Liver (tissue), 8 donors: ENCODE measurements at regions not wholly inside any gene's neighbourhood (a gene's known extent, or its start where the extent isn't known, plus 50 kb on each side); places are given as distances from the start of the nearest gene placed in this dataset.
A peak's percentile ranks its signal among the peaks of the same experiment; 100 is the strongest.

ENCODE experiments used
- DNase-seq: peaks from one replicate; pipeline ENCODE4 v3.0.0-alpha.2; 2017; ENCODE audit warnings: low spot score
- H3K27ac ChIP-seq, 2 donors: one replicate each; pipeline ENCODE4 v1.7.0; 2013; ENCODE audit warnings: inconsistent platforms in 2 of 2, low read length in 2 of 2, control low read depth in 1 of 2, low read depth in 1 of 2, mild to moderate bottlenecking in 1 of 2
- H3K27me3 ChIP-seq, 4 donors: one replicate each; pipeline versions ENCODE4 v1.6.1 to v1.7.0; 2013; ENCODE audit warnings: low read length in 3 of 4, inconsistent platforms in 1 of 4, mild to moderate bottlenecking in 1 of 4, moderate library complexity in 1 of 4; ENCODE audit not compliant: control insufficient read depth in 4 of 4, insufficient read depth in 4 of 4
- H3K36me3 ChIP-seq, 4 donors: one replicate each; pipeline versions ENCODE4 v1.6.1 to v1.7.0; 2013; ENCODE audit warnings: low read length in 3 of 4, mild to moderate bottlenecking in 3 of 4, low read depth in 1 of 4, moderate library complexity in 1 of 4; ENCODE audit not compliant: control insufficient read depth in 4 of 4, insufficient read depth in 3 of 4
- H3K4me1 ChIP-seq, 4 donors: one replicate each; pipeline versions ENCODE4 v1.6.1 to v1.7.0; 2013; ENCODE audit warnings: low read length in 3 of 4, mild to moderate bottlenecking in 3 of 4, moderate library complexity in 1 of 4; ENCODE audit not compliant: control insufficient read depth in 4 of 4, insufficient read depth in 4 of 4
- H3K4me3 ChIP-seq, 3 donors: one replicate each; pipeline versions ENCODE4 v1.6.1 to v1.7.0; 2013; ENCODE audit warnings: low read length in 3 of 3, control low read depth in 1 of 3, low read depth in 1 of 3, mild to moderate bottlenecking in 1 of 3
- H3K9ac ChIP-seq, 2 donors: one replicate each; pipeline ENCODE4 v1.7.0; 2013; ENCODE audit warnings: low read length in 2 of 2, mild to moderate bottlenecking in 2 of 2, moderate library complexity in 2 of 2, control low read depth in 1 of 2, low read depth in 1 of 2
- H3K9me3 ChIP-seq, 4 donors: one replicate each; pipeline versions ENCODE4 v1.6.1 to v1.7.0; 2013; ENCODE audit warnings: low read length in 3 of 4; ENCODE audit not compliant: control insufficient read depth in 4 of 4
- EGR1 ChIP-seq, 2 donors: IDR thresholded peaks; 2 replicates each; pipeline ENCODE4 v1.6.1; 2016 to 2018; ENCODE audit warnings: antibody characterized with exemption in 2 of 2, low read depth in 2 of 2
- FOXA1 ChIP-seq: IDR thresholded peaks from 2 replicates; pipeline ENCODE4 v1.6.1; 2016; ENCODE audit warnings: antibody characterized with exemption
- FOXA2 ChIP-seq: IDR thresholded peaks from 2 replicates; pipeline ENCODE4 v1.6.1; 2016; ENCODE audit warnings: antibody characterized with exemption
- GABPA ChIP-seq, 2 donors: IDR thresholded peaks in 1 of 2; conservative IDR thresholded peaks in 1 of 2; 2 replicates each; pipeline ENCODE4 v1.6.1; 2016; ENCODE audit warnings: antibody characterized with exemption in 2 of 2, mild to moderate bottlenecking in 1 of 2, moderate library complexity in 1 of 2
- HNF4A ChIP-seq, 2 donors: conservative IDR thresholded peaks; 2 replicates each; pipeline ENCODE4 v1.6.1; 2016; ENCODE audit warnings: antibody characterized with exemption in 2 of 2, mild to moderate bottlenecking in 2 of 2
- HNF4G ChIP-seq: IDR thresholded peaks from 2 replicates; pipeline ENCODE4 v1.6.1; 2016; ENCODE audit warnings: antibody characterized with exemption
- JUND ChIP-seq, 2 donors: IDR thresholded peaks; 2 replicates each; pipeline ENCODE4 v1.6.1; 2016; ENCODE audit warnings: antibody characterized with exemption in 2 of 2
- NR2F2 ChIP-seq: IDR thresholded peaks from 2 replicates; pipeline ENCODE4 v1.6.1; 2016; ENCODE audit warnings: antibody characterized with exemption
- RAD21 ChIP-seq, 2 donors: IDR thresholded peaks; 2 replicates each; pipeline ENCODE4 v1.6.1; 2016; ENCODE audit warnings: antibody characterized with exemption in 2 of 2, mild to moderate bottlenecking in 2 of 2
- RXRA ChIP-seq, 2 donors: IDR thresholded peaks; 2 replicates each; pipeline ENCODE4 v1.6.1; 2017 to 2018; ENCODE audit warnings: antibody characterized with exemption in 2 of 2, mild to moderate bottlenecking in 1 of 2
- SP1 ChIP-seq: IDR thresholded peaks from 2 replicates; pipeline ENCODE4 v1.6.1; 2018; ENCODE audit warnings: antibody characterized with exemption, mild to moderate bottlenecking
- TAF1 ChIP-seq: conservative IDR thresholded peaks from 2 replicates; pipeline ENCODE4 v1.6.1; 2016; ENCODE audit warnings: antibody characterized with exemption, mild to moderate bottlenecking
- YY1 ChIP-seq: IDR thresholded peaks from 2 replicates; pipeline ENCODE4 v1.6.1; 2016; ENCODE audit warnings: antibody characterized with exemption, mild to moderate bottlenecking
- WGBS: extraction: QIAGEN DNeasy Blood & Tissue Kit; methylation state at CpG from one replicate; pipeline ENCODE4 v1.1.7; 2013; 5-methylcytosine and 5-hydroxymethylcytosine counted together
- TF ChIP-seq, protein P1 (sequence below): IDR thresholded peaks from 2 replicates; pipeline ENCODE4 v1.6.1; 2016; ENCODE audit warnings: antibody characterized with exemption, mild to moderate bottlenecking
- TF ChIP-seq, protein P2 (sequence below): IDR thresholded peaks from 2 replicates; pipeline ENCODE4 v1.6.1; 2016; ENCODE audit warnings: antibody characterized with exemption
- TF ChIP-seq, protein P3 (sequence below): fragments of 150-350 bp; IDR thresholded peaks from 2 replicates; pipeline ENCODE4 v1.5.1; 2017; ENCODE audit warnings: improper control_type of control experiment, low read depth, low read length; ENCODE audit not compliant: missing input control
- TF ChIP-seq, protein P4 (sequence below): IDR thresholded peaks from 2 replicates; pipeline ENCODE4 v1.6.1; 2016; ENCODE audit warnings: antibody characterized with exemption
- TF ChIP-seq, protein P5 (sequence below): IDR thresholded peaks from 2 replicates; pipeline ENCODE4 v1.6.1; 2016; ENCODE audit warnings: antibody characterized with exemption
- donor health status: healthy.
- donor health status: healthy.
- donor health status: healthy.
- donor health status: healthy.
- donor health status: healthy.

DNA sequence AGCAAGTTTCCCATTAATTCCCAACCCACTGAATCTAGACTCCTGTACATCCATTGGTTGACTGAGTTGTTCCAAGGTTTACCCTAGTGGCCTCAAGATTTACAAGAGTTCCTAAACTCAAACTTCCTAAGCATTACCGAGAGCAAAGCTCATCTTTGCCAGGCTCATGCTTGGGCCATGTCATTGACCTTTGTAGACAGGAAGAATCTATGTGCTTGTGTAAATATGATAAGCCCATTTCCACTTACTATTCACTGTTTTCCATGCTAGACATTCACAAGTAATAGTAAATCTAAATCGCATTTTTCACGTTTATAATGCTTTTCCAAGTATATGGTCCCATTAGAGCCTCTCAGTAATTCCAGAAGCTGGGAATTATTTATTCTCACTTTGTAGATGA lies 534.5 kb upstream of the CLINT1 start (continued):
- TF ChIP-seq, protein P1, sequence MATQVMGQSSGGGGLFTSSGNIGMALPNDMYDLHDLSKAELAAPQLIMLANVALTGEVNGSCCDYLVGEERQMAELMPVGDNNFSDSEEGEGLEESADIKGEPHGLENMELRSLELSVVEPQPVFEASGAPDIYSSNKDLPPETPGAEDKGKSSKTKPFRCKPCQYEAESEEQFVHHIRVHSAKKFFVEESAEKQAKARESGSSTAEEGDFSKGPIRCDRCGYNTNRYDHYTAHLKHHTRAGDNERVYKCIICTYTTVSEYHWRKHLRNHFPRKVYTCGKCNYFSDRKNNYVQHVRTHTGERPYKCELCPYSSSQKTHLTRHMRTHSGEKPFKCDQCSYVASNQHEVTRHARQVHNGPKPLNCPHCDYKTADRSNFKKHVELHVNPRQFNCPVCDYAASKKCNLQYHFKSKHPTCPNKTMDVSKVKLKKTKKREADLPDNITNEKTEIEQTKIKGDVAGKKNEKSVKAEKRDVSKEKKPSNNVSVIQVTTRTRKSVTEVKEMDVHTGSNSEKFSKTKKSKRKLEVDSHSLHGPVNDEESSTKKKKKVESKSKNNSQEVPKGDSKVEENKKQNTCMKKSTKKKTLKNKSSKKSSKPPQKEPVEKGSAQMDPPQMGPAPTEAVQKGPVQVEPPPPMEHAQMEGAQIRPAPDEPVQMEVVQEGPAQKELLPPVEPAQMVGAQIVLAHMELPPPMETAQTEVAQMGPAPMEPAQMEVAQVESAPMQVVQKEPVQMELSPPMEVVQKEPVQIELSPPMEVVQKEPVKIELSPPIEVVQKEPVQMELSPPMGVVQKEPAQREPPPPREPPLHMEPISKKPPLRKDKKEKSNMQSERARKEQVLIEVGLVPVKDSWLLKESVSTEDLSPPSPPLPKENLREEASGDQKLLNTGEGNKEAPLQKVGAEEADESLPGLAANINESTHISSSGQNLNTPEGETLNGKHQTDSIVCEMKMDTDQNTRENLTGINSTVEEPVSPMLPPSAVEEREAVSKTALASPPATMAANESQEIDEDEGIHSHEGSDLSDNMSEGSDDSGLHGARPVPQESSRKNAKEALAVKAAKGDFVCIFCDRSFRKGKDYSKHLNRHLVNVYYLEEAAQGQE = no peak
- TF ChIP-seq RAD21 (IDR thresholded peaks at IDR 0.05) (peak in 1 of 2 donors; percentile 44), YY1 (no peak), EGR1 (IDR thresholded peaks at IDR 0.05; ENCODE audit: low read depth in 2 of 2) (no peak)
- TF ChIP-seq, protein P2, sequence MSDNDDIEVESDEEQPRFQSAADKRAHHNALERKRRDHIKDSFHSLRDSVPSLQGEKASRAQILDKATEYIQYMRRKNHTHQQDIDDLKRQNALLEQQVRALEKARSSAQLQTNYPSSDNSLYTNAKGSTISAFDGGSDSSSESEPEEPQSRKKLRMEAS = no peak

DNA sequence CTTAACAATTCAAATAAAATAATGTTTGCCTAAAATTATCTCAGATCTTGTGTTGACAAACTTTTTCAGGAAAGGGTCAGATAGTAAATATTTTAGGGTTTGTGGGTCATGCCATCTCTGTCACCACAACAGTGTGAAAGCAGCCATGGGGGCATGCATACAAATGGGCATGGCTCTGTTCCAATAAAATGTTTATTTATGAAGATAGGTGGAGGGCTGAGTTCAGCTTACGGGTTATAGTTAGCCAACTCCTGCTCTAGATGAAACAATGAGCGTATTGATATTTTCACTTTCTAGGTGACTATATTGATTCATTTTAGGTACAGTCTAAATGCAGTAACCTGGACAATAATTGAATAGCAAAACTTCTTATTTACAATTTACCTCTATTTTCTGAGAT lies 533.8 kb upstream of the CLINT1 start:
- H3K27ac ChIP-seq = peak overlapping the region in 1 of 2 donors; percentile 5
- TF ChIP-seq SP1 (peak; percentile 15), YY1 (peak; percentile 3), JUND (IDR thresholded peaks at IDR 0.05) (no peak), FOXA2 (peak; percentile 49), RAD21 (IDR thresholded peaks at IDR 0.05) (peak; percentile 39 to 40), FOXA1 (no peak), HNF4A (conservative IDR thresholded peaks at IDR 0.05) (peak in 1 of 2 donors; percentile 32), HNF4G (no peak), TAF1 (no peak), EGR1 (IDR thresholded peaks at IDR 0.05; ENCODE audit: low read depth in 2 of 2) (no peak), NR2F2 (no peak), GABPA (IDR thresholded peaks at IDR 0.05 in 1 of 2, conservative IDR thresholded peaks at IDR 0.05 in 1 of 2) (no peak), RXRA (IDR thresholded peaks at IDR 0.05) (peak; percentile 15 to 51)
- TF ChIP-seq, protein P3, sequence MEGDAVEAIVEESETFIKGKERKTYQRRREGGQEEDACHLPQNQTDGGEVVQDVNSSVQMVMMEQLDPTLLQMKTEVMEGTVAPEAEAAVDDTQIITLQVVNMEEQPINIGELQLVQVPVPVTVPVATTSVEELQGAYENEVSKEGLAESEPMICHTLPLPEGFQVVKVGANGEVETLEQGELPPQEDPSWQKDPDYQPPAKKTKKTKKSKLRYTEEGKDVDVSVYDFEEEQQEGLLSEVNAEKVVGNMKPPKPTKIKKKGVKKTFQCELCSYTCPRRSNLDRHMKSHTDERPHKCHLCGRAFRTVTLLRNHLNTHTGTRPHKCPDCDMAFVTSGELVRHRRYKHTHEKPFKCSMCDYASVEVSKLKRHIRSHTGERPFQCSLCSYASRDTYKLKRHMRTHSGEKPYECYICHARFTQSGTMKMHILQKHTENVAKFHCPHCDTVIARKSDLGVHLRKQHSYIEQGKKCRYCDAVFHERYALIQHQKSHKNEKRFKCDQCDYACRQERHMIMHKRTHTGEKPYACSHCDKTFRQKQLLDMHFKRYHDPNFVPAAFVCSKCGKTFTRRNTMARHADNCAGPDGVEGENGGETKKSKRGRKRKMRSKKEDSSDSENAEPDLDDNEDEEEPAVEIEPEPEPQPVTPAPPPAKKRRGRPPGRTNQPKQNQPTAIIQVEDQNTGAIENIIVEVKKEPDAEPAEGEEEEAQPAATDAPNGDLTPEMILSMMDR = no peak
- TF ChIP-seq, protein P4, sequence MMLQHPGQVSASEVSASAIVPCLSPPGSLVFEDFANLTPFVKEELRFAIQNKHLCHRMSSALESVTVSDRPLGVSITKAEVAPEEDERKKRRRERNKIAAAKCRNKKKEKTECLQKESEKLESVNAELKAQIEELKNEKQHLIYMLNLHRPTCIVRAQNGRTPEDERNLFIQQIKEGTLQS = no peak
- TF ChIP-seq, protein P2 = no peak
- TF ChIP-seq, protein P5, sequence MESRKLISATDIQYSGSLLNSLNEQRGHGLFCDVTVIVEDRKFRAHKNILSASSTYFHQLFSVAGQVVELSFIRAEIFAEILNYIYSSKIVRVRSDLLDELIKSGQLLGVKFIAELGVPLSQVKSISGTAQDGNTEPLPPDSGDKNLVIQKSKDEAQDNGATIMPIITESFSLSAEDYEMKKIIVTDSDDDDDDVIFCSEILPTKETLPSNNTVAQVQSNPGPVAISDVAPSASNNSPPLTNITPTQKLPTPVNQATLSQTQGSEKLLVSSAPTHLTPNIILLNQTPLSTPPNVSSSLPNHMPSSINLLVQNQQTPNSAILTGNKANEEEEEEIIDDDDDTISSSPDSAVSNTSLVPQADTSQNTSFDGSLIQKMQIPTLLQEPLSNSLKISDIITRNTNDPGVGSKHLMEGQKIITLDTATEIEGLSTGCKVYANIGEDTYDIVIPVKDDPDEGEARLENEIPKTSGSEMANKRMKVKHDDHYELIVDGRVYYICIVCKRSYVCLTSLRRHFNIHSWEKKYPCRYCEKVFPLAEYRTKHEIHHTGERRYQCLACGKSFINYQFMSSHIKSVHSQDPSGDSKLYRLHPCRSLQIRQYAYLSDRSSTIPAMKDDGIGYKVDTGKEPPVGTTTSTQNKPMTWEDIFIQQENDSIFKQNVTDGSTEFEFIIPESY = no peak
- TF ChIP-seq, protein P1 = no peak
- no peaks in the 10 kb centered on the region for H3K9me3 ChIP-seq
- H3K36me3 ChIP-seq = no peaks in the 10 kb centered on the region
- H3K27me3 ChIP-seq = no peaks in the 10 kb centered on the region
- H3K4me3 ChIP-seq = no peak overlapping the region
- H3K4me1 ChIP-seq = peaks cover 4 to 18% (median 11%) of the 10 kb centered on the region in 4 donors
- no peak overlapping the region for H3K9ac ChIP-seq
- DNase-seq = no peak
- WGBS = 20% methylated on average over 2 of the region's 2 CpGs
